HG03064 (cell line): ENCODE measurements at regions not wholly inside any gene's neighbourhood (a gene's known extent, or its start where the extent isn't known, plus 50 kb on each side); places are given as distances from the start of the nearest gene placed in this dataset.
"Not testable (repeated sequence)": the region's sequence is repeated elsewhere in the genome, so short reads cannot be mapped to it uniquely, and the experiment has no call there.

Source experiments
- ATAC-seq: cut with Tn5 transposase; IDR thresholded peaks from one replicate; pipeline ENCODE4 v1.9.1; 2021; ENCODE audit warnings: low read depth; ENCODE audit not compliant: unreplicated experiment

- no peak for ATAC-seq
Measured at GRCh38 chr18:34280000-34280399, 55.3 kb upstream of the NOL4 start.

- ATAC-seq: no peak
Measured at GRCh38 chr18:34280653-34281052, 55.9 kb upstream of the NOL4 start.

GRCh38 chr18:34281290-34281689 is 56.6 kb upstream of the NOL4 start:
- no peak for ATAC-seq

- ATAC-seq: no peak
Measured at GRCh38 chr18:34281722-34282121, 57.0 kb upstream of the NOL4 start.

GRCh38 chr18:34283506-34283905 is 58.8 kb upstream of the NOL4 start:
- ATAC-seq: no peak

GRCh38 chr18:34287825-34288224 is 63.1 kb upstream of the NOL4 start:
- no peak for ATAC-seq

- ATAC-seq: no peak
Measured at GRCh38 chr18:34292594-34292993, 67.9 kb upstream of the NOL4 start.

GRCh38 chr18:34297287-34297686 is 72.6 kb upstream of the NOL4 start:
- ATAC-seq: no peak

GRCh38 chr18:34299828-34300227 is 75.1 kb upstream of the NOL4 start:
- ATAC-seq: no peak

- no peak for ATAC-seq
Measured at GRCh38 chr18:34311468-34311867, 86.8 kb upstream of the NOL4 start.

- no peak for ATAC-seq
Measured at GRCh38 chr18:34314847-34315246, 90.1 kb upstream of the NOL4 start.

- no peak for ATAC-seq
Measured at GRCh38 chr18:34315591-34316352, 91.1 kb upstream of the NOL4 start.

- no peak for ATAC-seq
Measured at GRCh38 chr18:34320267-34320666, 95.6 kb upstream of the NOL4 start.

- ATAC-seq: peak; percentile 73
Measured at GRCh38 chr18:34321066-34321465, 96.4 kb upstream of the NOL4 start.

- ATAC-seq: peak; percentile 48
Measured at GRCh38 chr18:34322365-34323289, 97.9 kb upstream of the NOL4 start.

- no peak for ATAC-seq
Measured at GRCh38 chr18:34329840-34330239, 105.1 kb upstream of the NOL4 start.

- no peak for ATAC-seq
Measured at GRCh38 chr18:34330308-34330707, 105.6 kb upstream of the NOL4 start.

GRCh38 chr18:34330907-34331306 is 106.2 kb upstream of the NOL4 start:
- ATAC-seq: not testable (repeated sequence)

GRCh38 chr18:34331343-34331742 is 106.6 kb upstream of the NOL4 start:
- not testable (repeated sequence) for ATAC-seq

- ATAC-seq: no peak
Measured at GRCh38 chr18:34339155-34339554, 114.4 kb upstream of the NOL4 start.

GRCh38 chr18:34342960-34343359 is 118.2 kb upstream of the NOL4 start:
- ATAC-seq: no peak

- ATAC-seq: no peak
Measured at GRCh38 chr18:34345738-34346137, 121.0 kb upstream of the NOL4 start.
